HepG2 (cell line): ENCODE measurements at regions not wholly inside any gene's neighbourhood (a gene's known extent, or its start where the extent isn't known, plus 50 kb on each side); places are given as distances from the start of the nearest gene placed in this dataset.
"Not testable (repeated sequence)": the region's sequence is repeated elsewhere in the genome, so short reads cannot be mapped to it uniquely, and the experiment has no call there.

Source experiments
- ATAC-seq: fragments of 200-7000 bp; cut with Tn5 transposase; 3 replicates; pipeline ENCODE4 v1.9.1; 2020; ENCODE audit warnings: mild to moderate bottlenecking, moderate library complexity
- BruUV-seq: library from RNA; stranded (reverse); fragments of 400-500 nt; replicated peaks from 2 replicates; lab custom pipeline; 2021; lab: Mats Ljungman, UMichigan
- CTCF ChIA-PET: fragments of 300-600 bp; formaldehyde crosslinking; extraction: SDS; loops from one replicate; lab custom pipeline; 2021; ENCODE audit warnings: low total read pairs, inconsistent platforms, low intra/inter-chr PET ratio; lab: Yijun Ruan, JAX
- POLR2A ChIA-PET: fragments of 350-600 bp; sonication (Branson Sonifier 250); formaldehyde crosslinking; loops from one replicate; lab custom pipeline; 2020; ENCODE audit warnings: antibody characterized with exemption, inconsistent platforms; lab: Yijun Ruan, JAX
- DNase-seq: peaks from one replicate; pipeline ENCODE4 v3.0.0-alpha.2; 2015; ENCODE audit warnings: low spot score
- FAIRE-seq: peaks from 3 replicates; lab custom pipeline; 2011; peaks lifted over from hg19 to GRCh38; lab: Jason Lieb, UNC
- H2AFZ ChIP-seq: one replicate; pipeline ENCODE4 v1.6.1; 2011; ENCODE audit warnings: low read length, inconsistent platforms
- H3K27ac ChIP-seq: fragments of 300-600 bp; 3 replicates; pipeline ENCODE4 v1.8.0; 2011; ENCODE audit warnings: mixed run types, mild to moderate bottlenecking, mixed read lengths, low read length, inconsistent platforms; ENCODE audit not compliant: insufficient read depth; ENCODE audit errors: extremely low read length
- H3K27me3 ChIP-seq, 2 experiments: fragments of 200-600 bp in 1 of 2; 2 replicates in 1 of 2; 3 replicates in 1 of 2; pipeline versions ENCODE4 v1.6.0 to v1.8.0; 2011; ENCODE audit warnings: low read length in 2 of 2, mild to moderate bottlenecking in 2 of 2, moderate library complexity in 2 of 2, inconsistent platforms in 1 of 2; ENCODE audit not compliant: insufficient read depth in 2 of 2, control insufficient read depth in 1 of 2
- H3K36me3 ChIP-seq, 2 experiments: fragments of 200-600 bp in 1 of 2; replicated peaks in 1 of 2; 2 replicates in 1 of 2; 3 replicates in 1 of 2; pipeline versions ENCODE4 v1.5.1 to v1.8.0; 2011; ENCODE audit warnings: low read length in 2 of 2, inconsistent platforms in 1 of 2; ENCODE audit not compliant: insufficient read depth in 2 of 2, control insufficient read depth in 1 of 2
- H3K4me1 ChIP-seq: 2 replicates; pipeline ENCODE4 v1.5.1; 2012; ENCODE audit warnings: low read length, inconsistent platforms; ENCODE audit not compliant: insufficient read depth
- H3K4me2 ChIP-seq: 2 replicates; pipeline ENCODE4 v1.6.0; 2011; ENCODE audit warnings: low read depth, low read length, inconsistent platforms
- H3K4me3 ChIP-seq, 3 experiments: fragments of 200-600 bp in 1 of 3; sonication (generic), shearing (Covaris generic) in 1 of 3; replicated peaks in 1 of 3; 2 replicates each; pipeline ENCODE4 v1.5.1; 2011 to 2016; ENCODE audit warnings: low read length in 3 of 3, inconsistent platforms in 2 of 3, low read depth in 2 of 3, mild to moderate bottlenecking in 2 of 3, control low read depth in 1 of 3, mixed read lengths in 1 of 3; ENCODE audit not compliant: insufficient read depth in 1 of 3
- H3K79me2 ChIP-seq: one replicate; pipeline ENCODE4 v1.6.1; 2011; ENCODE audit warnings: low read length, inconsistent platforms; ENCODE audit not compliant: insufficient read depth
- H3K9ac ChIP-seq: 2 replicates; pipeline ENCODE4 v1.6.0; 2011; ENCODE audit warnings: mild to moderate bottlenecking, low read depth, low read length, inconsistent platforms; ENCODE audit not compliant: insufficient read depth
- H3K9me3 ChIP-seq: 2 replicates; pipeline ENCODE4 v1.5.1; 2012; ENCODE audit warnings: mild to moderate bottlenecking, low read length
- H4K20me1 ChIP-seq: 2 replicates; pipeline ENCODE4 v1.6.0; 2011; ENCODE audit warnings: inconsistent platforms, mild to moderate bottlenecking, low read length, moderate library complexity; ENCODE audit not compliant: insufficient read depth
- ELF1 ChIP-seq: sonication (generic); formaldehyde crosslinking; IDR thresholded peaks from 2 replicates; pipeline ENCODE4 v1.4.0; 2020; ENCODE audit warnings: missing genetic modification reagents
- ETV6 ChIP-seq: sonication (generic); formaldehyde crosslinking; conservative IDR thresholded peaks from 2 replicates; pipeline ENCODE4 v1.4.0; 2020; ENCODE audit warnings: missing genetic modification reagents
- HDAC6 ChIP-seq: fragments of 200-600 bp; sonication (generic); IDR thresholded peaks from 2 replicates; pipeline ENCODE4 v1.7.0; 2017; ENCODE audit warnings: mild to moderate bottlenecking, antibody characterized with exemption, low read length, low read depth
- MATR3 ChIP-seq: sonication (generic); formaldehyde crosslinking; IDR thresholded peaks from 2 replicates; pipeline ENCODE4 v1.4.0; 2020; ENCODE audit warnings: missing genetic modification reagents
- SMAD9 ChIP-seq: sonication (generic); formaldehyde crosslinking; IDR thresholded peaks from 2 replicates; pipeline ENCODE4 v1.5.1; 2020; ENCODE audit warnings: mild to moderate bottlenecking, missing genetic modification reagents
- TCF12 ChIP-seq, 2 experiments: fragments of 450-650 bp in 1 of 2; sonication (generic) in 1 of 2; formaldehyde crosslinking in 1 of 2; IDR thresholded peaks; 2 replicates each; pipeline versions ENCODE4 v1.6.1 to v1.8.0; 2017 to 2022; ENCODE audit warnings: antibody characterized with exemption in 1 of 2, mild to moderate bottlenecking in 1 of 2, missing genetic modification reagents in 1 of 2, moderate library complexity in 1 of 2
- ZBTB7A ChIP-seq: sonication (generic); formaldehyde crosslinking; IDR thresholded peaks from 2 replicates; pipeline ENCODE4 v1.8.0; 2022; ENCODE audit warnings: mild to moderate bottlenecking, missing genetic modification reagents
- ZNF101 ChIP-seq: sonication (generic); formaldehyde crosslinking; IDR thresholded peaks from 2 replicates; pipeline ENCODE4 v1.4.0; 2020; ENCODE audit warnings: mild to moderate bottlenecking, low read depth, missing genetic modification reagents, borderline replicate concordance
- ZNF180 ChIP-seq: sonication (generic); formaldehyde crosslinking; IDR thresholded peaks from 2 replicates; pipeline ENCODE4 v1.4.0; 2020; ENCODE audit warnings: low read depth, missing genetic modification reagents, borderline replicate concordance
- ZNF749 ChIP-seq: sonication (generic); formaldehyde crosslinking; IDR thresholded peaks from 2 replicates; pipeline ENCODE4 v1.8.0; 2022; ENCODE audit warnings: mild to moderate bottlenecking, missing genetic modification reagents, moderate library complexity, borderline replicate concordance
- WGBS: methylation state at CpG from one replicate; pipeline ENCODE4 v1.1.6; 2017; ENCODE audit warnings: low lambda C conversion rate; 5-methylcytosine and 5-hydroxymethylcytosine counted together
- in situ Hi-C: cut with HindIII; loops from 2 replicates; pipeline ENCODE4 v1.10.0; 2017; ENCODE audit warnings: low pct_unique_long_range_greater_than_20kb; ENCODE audit not compliant: extremely low pct_ligation_motif_present
- intact Hi-C: fragments of 100-400 bp; cut with micrococcal nuclease; formaldehyde crosslinking; loops from one replicate; pipeline ENCODE4 v1.10.0; 2022; ENCODE audit not compliant: unreplicated experiment

GRCh38 chr1:172847814-172848213, 188.9 kb downstream of the FASLG start:
- H3K27me3 ChIP-seq, BruUV-seq, CTCF ChIA-PET, POLR2A ChIA-PET, H3K79me2 ChIP-seq, H3K9ac ChIP-seq, ATAC-seq, H4K20me1 ChIP-seq, FAIRE-seq, H3K9me3 ChIP-seq, intact Hi-C loops, H3K4me3 ChIP-seq, H2AFZ ChIP-seq, H3K4me1 ChIP-seq, DNase-seq, in situ Hi-C loops, H3K27ac ChIP-seq, H3K4me2 ChIP-seq, H3K36me3 ChIP-seq: not testable (repeated sequence)

DNA sequence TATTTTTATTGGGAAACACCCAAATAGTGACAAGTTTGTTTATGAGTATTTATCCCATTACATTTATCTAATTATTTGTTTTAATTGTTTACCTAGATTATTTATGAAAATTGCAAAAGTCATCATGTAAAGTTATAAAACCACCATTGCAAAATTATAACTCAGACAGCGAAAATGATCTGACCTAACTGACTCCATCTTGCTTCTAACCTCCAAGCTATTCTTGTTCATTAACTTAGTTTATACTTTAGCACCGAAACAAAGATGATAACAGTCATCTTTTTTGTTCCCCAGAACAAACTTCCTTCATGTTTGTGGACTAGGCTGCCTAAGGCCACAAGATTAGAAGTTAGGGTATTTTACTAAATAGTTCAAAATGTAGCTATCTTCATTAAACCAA, 190.8 kb downstream of the FASLG start:
- Histone ChIP-seq H4K20me1 (no peaks in the 10 kb centered on the region), H3K36me3 (no peaks in the 10 kb centered on the region), H3K4me3 (no peak overlapping the region), H3K9ac (no peak overlapping the region), H2AFZ (no peak overlapping the region), H3K4me1 (no peaks in the 10 kb centered on the region), H3K27me3 (no peaks in the 10 kb centered on the region), H3K27ac (no peak overlapping the region), H3K79me2 (no peaks in the 10 kb centered on the region), H3K9me3 (no peaks in the 10 kb centered on the region), H3K4me2 (no peak overlapping the region)
- TF ChIP-seq ELF1 (CRISPR knock-in tag) (no peak), ZNF749 (CRISPR knock-in tag) (no peak), TCF12 (IDR thresholded peaks at IDR 0.05) (no peak), TCF12 (CRISPR knock-in tag; IDR thresholded peaks at IDR 0.05) (no peak), HDAC6 (no peak), ZBTB7A (CRISPR knock-in tag) (no peak), ETV6 (CRISPR knock-in tag) (no peak), ZNF180 (no peak), ZNF101 (no peak), SMAD9 (CRISPR knock-in tag) (no peak), MATR3 (CRISPR knock-in tag) (no peak)
- intact Hi-C loops, result no loop called here
- no peak for FAIRE-seq
- ChIA-PET POLR2A (no interaction called here), CTCF (no interaction called here)
- 0% methylated on average over 2 of the region's 2 CpGs for WGBS
- no peak for ATAC-seq
- BruUV-seq, result no TSS peak
- in situ Hi-C loops, result no loop called here
- DNase-seq, result no peak
